ACHN (cell line): ENCODE measurements at regions not wholly inside any gene's neighbourhood (a gene's known extent, or its start where the extent isn't known, plus 50 kb on each side); places are given as distances from the start of the nearest gene placed in this dataset.

Experiments used
- DNase-seq: peaks from one replicate; pipeline ENCODE4 v3.0.0-alpha.2; 2015
- in situ Hi-C: cut with HindIII; loops from 2 replicates; pipeline ENCODE4 v1.10.0; 2017; ENCODE audit warnings: low sequenced_read_pairs, low pct_ligation_motif_present, low pct_unique_long_range_greater_than_20kb

- DNase-seq = no peak
- in situ Hi-C loops = no loop called here
These were observed 593.5 kb downstream of the BCOR start for GRCh38 chrX:39504227-39504626.

DNA sequence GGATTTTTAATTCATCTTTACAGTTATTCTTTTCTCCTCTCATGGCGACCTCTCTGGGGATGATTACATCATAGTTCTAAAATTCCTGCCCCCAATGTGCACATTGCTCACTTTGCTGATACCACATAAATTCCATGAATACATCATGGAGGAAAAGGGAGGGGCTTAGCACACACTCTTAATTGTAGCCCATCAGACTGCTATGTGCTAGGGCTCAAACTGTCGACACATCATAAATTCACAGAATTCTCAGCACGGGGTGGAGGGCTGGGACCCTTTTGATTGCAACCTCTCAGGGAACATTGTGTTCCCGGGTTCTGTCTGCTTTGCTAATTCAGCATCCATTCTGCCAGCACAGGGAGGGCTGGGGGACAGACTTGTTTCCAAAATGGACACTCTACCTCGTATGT is 592.9 kb downstream of the BCOR start:
- in situ Hi-C loops = no loop called here
- no peak for DNase-seq

DNA sequence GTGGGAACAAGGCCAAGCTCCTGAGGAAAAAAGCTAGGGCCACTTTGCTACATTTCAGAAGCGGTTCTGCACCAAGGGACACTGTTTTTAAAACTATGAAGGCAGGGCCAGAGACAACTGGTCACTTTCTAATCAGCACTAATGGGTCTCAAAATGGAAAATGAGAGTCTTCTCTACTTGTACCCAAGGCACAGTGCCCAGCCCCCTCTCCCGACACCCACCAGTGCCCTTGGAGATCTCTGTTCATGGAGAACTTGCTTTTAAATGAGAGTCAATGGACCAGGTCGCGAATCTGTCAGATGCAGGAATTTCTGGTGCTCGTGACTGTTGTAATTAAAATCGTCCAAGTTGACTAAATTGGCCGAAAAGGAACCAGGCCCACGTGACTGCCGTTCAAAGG is 591.6 kb downstream of the BCOR start:
- no peak for DNase-seq
- in situ Hi-C loops = no loop called here

- no peak for DNase-seq
These were observed 590.7 kb downstream of the BCOR start for GRCh38 chrX:39507034-39507433.

DNA sequence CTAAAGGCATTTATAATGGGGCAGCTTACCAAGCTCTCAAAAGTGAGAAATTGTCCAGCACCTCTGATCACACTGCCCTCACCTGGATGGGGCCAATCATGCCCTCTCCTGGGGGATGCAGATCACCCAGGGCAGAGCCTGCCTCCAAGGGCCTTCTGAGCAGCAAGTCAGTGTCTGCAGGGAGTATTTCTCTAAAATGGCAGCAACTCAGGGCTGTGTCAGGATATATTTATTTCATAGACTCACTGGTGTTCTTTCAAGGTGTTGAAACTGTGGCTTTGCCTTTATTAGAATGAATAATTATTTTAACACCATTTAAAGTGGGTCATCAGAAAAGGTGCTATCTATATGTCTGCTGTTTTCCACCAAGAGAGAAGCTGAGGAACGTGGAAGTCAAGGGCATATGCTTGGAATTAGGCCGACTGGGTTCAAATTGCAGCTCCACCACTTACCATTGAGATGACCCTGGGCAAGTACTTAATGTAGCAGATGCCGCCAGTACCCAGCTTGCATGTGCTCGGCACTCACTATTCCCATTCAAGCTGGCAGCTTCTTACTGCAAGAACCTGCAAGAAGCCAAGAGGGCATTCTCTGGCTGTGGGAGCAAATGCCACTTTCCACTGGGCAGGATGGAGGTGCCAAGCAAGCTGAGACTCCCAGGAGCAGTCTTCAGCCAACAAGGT is 590.0 kb downstream of the BCOR start:
- in situ Hi-C loops = no loop called here
- no peak for DNase-seq

More at GRCh38 chrX:39507034-39507433, 590.7 kb downstream of the BCOR start:
- in situ Hi-C loops = no loop called here

- no peak for DNase-seq
- in situ Hi-C loops = no loop called here
These were observed 589.5 kb downstream of the BCOR start for GRCh38 chrX:39508300-39508692.

- in situ Hi-C loops = no loop called here
These were observed 588.6 kb downstream of the BCOR start for GRCh38 chrX:39509157-39509556.

GRCh38 chrX:39513836-39514235 is 583.9 kb downstream of the BCOR start:
- in situ Hi-C loops = no loop called here

More at GRCh38 chrX:39509157-39509556, 588.6 kb downstream of the BCOR start:
- no peak for DNase-seq

GRCh38 chrX:39514801-39515200 is 583.0 kb downstream of the BCOR start:
- DNase-seq = no peak
- in situ Hi-C loops = no loop called here

More at GRCh38 chrX:39513836-39514235, 583.9 kb downstream of the BCOR start:
- no peak for DNase-seq

GRCh38 chrX:39516427-39516841 is 581.3 kb downstream of the BCOR start:
- in situ Hi-C loops = no loop called here
- DNase-seq = no peak

- DNase-seq = no peak
- in situ Hi-C loops = no loop called here
These were observed 579.2 kb downstream of the BCOR start for GRCh38 chrX:39518476-39519029.

GRCh38 chrX:39519030-39519488 is 578.7 kb downstream of the BCOR start:
- no peak for DNase-seq
- in situ Hi-C loops = no loop called here

- no peak for DNase-seq
- in situ Hi-C loops = no loop called here
These were observed 578.0 kb downstream of the BCOR start for GRCh38 chrX:39519566-39520301.

- in situ Hi-C loops = no loop called here
- DNase-seq = no peak
These were observed 572.0 kb downstream of the BCOR start for GRCh38 chrX:39525758-39526157.

GRCh38 chrX:39527025-39527424 is 570.7 kb downstream of the BCOR start:
- no peak for DNase-seq
- in situ Hi-C loops = no loop called here

GRCh38 chrX:39528161-39528916 is 569.4 kb downstream of the BCOR start:
- no peak for DNase-seq
- in situ Hi-C loops = no loop called here

DNA sequence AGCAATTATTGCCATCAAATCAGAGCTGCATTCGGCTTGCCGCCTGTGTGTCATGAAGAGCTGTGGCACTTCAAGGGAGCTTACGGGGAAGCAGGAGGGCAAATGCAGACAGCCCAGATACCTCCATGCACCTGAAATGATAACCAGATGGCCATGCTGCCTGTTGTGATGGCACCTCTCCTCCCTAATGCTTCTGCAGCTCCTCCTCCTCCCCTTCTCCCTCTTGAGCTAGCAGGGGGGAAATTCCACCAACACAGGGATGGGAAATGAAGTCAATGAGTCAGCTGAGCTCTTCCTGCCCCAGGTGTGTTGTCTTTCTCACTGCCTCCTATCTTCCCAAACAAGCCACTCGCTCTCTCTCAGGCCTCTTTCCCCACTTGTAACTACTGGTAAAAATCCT is 565.0 kb downstream of the BCOR start:
- in situ Hi-C loops = no loop called here
- DNase-seq = no peak

DNA sequence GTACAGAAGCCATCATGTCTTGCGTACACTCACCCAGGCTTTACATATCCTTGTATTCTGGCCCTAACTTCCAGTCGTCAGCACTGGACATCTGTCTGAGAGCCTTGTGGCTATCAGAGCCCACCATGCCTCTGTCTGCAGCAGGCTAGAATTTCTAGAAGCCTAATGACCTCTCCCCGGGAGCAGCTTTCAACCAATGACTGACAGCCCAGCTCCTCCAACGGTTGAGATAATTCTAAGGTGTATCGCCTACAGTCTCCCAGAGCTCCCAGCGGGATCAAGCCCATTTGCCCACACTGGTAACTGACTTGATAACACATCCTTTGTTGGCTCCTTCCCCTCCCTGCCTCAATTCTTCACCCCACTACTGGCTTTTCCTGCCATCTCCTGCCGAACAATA is 562.8 kb downstream of the BCOR start:
- in situ Hi-C loops = no loop called here
- no peak for DNase-seq

DNA sequence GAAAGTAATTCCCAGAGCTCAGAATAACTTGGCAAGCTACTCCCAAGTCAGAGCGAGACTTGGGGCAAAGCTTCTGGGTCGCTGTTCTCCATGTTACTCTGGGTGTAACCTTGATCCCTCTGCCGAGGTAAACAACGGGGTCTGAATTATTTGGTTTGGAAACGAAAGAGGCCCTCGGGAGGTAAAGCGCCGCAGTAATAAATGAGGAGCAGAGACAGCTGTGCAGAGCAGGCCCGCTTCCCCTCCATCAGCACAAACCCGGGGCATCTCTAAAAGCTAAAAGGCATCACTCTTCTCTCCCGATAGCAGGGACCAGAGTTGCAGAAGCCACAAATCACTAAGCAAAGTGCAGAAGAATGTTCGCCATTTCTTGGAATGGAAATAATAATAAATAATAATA is 561.5 kb downstream of the BCOR start:
- in situ Hi-C loops = no loop called here
- no peak for DNase-seq
